DMS153 treated with DMSO at 0.1 percent for 48 hours (cell line): ENCODE measurements at regions not wholly inside any gene's neighbourhood (a gene's known extent, or its start where the extent isn't known, plus 50 kb on each side); places are given as distances from the start of the nearest gene placed in this dataset.

Experiments
- DNase-seq: peaks from one replicate; lab custom pipeline; 2025; ENCODE audit not compliant: unreplicated experiment; lab: John Stamatoyannopoulos, UW

DNA sequence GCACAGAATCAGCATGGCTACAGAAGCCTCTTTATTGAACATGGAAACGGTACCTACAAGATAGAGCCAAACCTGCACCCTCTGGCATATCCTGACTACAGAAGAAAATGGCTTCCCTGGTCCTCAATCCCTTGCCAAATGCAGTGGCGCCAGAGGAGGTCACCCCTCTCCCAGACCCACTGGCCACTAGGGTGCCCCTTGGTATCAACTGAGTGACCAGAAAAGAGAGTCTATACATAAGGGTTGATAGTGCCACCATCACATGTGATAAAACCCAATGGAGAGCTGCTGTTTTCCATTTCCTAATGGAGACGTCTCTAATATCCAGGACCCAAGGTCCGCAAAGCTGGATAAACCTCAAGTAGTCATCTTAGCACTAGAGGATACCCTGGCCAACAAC is 52.7 kb upstream of the ALK start:
- DNase-seq, result no peak

- DNase-seq, result no peak
These were observed 55.9 kb upstream of the ALK start for GRCh38 chr2:29977284-29977683.

DNA sequence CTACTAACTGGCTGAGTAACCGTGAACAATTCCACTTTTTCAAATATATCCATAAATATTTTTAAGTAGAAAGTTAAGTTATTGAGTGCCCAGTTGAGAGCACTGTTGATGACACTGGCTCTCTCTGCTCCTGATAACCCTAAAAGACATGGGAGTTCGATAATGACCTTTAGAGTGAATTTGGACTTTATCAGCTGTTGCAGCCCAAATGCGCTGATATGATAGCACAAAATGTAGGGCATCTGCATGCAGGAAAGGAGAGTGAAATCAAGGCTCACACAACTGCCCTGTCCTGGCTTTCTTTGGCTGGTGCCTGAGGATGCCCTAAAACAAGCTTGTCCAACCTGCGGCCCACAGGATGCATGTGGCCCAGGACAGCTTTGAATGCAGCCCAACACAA is 60.0 kb upstream of the ALK start:
- DNase-seq, result no peak

GRCh38 chr2:29983308-29983707 is 61.9 kb upstream of the ALK start:
- DNase-seq, result no peak

DNA sequence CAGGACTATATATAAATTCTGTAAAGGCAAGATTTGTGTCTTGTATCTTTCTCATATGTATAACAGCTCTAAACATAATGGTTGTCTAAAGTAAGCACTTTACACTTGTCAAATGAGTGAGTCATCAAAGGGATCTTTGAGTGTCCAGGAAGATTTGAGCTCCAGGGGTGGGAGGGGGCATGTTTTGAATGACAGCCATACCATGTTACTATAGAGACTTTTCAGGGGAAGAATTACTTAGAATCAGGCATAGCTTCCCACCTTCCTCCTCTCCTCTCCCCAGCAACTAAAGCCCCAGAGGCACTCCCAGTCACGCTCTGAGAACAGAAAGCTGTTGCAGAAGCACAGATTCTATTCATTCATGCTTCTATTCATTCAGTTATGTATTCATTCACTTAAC is 65.8 kb upstream of the ALK start:
- no peak for DNase-seq

DNA sequence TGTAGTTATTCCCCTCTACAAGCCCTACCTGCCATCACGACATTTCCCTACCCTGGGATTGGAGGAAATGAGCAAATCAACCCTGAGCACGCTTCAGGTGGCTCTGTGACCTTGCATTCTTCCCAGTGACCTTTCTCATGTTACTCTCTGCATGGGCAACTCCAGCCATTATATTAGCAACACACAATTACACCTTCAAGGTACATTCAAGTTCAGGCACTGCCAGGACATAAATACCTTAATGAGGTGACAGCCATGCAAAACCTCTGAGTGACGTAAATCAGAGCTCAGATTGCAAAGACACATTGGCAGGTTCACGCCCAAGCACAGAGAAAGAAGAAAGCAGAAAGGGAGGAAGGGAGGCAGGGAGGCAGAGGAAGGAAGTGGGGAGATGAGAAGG is 68.7 kb upstream of the ALK start:
- no peak for DNase-seq

GRCh38 chr2:29991086-29991485 is 69.7 kb upstream of the ALK start:
- no peak for DNase-seq

- no peak for DNase-seq
These were observed 73.9 kb upstream of the ALK start for GRCh38 chr2:29995241-29995640.

DNA sequence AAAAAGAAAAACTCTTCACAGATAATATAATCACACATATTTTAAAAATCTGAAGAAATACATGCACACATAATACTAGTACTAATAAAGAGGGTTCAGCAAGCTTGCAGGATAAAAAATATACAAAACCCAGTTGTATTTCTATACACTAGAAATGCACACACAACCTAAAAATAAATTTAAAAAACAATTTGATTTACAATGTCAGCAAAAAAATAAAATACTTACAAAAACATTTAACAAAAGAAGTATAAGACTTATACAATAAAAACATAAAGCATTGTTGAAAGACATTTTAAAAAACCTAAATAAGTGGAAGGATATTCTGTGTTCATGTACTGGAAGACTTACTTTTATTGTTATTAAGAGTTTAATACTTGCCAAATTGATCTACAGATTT is 81.7 kb upstream of the ALK start:
- no peak for DNase-seq

- DNase-seq, result no peak
These were observed 101.2 kb upstream of the ALK start for GRCh38 chr2:30022444-30023071.

DNA sequence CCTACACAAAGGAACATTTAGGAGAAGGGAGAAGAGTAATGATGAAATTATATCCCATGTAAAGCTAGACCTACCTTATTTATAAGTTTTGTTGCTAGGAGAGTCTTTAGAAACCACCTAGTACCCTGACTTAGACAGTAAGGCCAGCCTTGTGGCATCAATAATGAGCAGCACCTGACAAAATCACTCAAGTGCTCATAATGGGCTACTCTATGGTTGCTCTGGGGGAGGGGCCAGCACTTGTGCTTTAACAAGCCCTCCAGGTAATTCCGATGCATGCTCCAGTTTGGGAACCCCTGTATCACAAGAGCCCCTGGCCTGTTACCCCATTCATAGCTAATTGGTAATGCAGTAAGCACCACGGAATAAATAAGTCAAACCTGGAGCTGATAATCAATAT is 102.9 kb upstream of the ALK start:
- DNase-seq, result no peak

GRCh38 chr2:30026091-30027055 is 105.0 kb upstream of the ALK start:
- DNase-seq, result no peak

DNA sequence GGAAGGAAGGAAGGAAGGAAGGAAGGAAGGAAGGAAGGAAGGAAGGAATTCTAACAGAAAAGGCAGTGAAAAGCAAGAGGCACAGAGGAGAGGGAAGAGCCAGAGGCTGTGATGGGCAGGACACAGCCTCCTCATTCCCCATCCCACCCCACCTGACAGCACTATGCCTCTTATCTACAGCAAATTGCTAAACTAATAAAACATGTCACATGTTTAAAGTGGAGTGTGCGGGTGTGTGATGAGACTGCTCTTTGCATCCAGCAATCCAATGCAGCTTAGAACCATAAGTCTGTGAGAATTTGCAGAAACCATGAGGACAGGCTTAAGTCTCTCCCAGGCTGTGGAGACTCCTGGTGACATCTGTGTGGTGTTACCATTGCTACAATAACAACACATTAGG is 108.4 kb upstream of the ALK start:
- no peak for DNase-seq

- no peak for DNase-seq
These were observed 109.0 kb upstream of the ALK start for GRCh38 chr2:30030361-30030760.

GRCh38 chr2:30031184-30031583 is 109.8 kb upstream of the ALK start:
- DNase-seq, result no peak

- no peak for DNase-seq
These were observed 112.6 kb upstream of the YPEL5 start for GRCh38 chr2:30034052-30034775.

DNA sequence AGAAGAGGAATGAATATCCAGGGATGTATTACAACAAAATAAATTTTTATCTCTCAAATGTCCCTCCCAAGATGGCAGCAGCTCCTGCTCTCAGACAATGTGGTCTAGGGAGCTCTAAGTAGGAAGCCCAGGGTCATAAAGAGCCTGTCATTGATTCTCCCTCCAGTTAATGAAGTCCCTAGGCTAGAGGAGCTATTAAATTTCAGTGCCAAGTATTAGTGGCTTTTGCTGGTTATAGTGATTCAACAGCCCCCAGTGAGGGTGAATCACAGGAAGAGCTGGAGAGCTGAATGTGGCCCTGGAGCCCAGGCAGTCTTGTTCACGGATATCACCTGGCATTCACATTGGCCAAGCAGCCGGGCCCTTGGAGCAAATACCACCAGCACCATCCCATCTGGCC is 109.8 kb upstream of the YPEL5 start:
- DNase-seq, result no peak

GRCh38 chr2:30038419-30038818 is 108.4 kb upstream of the YPEL5 start:
- no peak for DNase-seq

GRCh38 chr2:30039101-30039500 is 107.7 kb upstream of the YPEL5 start:
- no peak for DNase-seq

GRCh38 chr2:30040147-30040546 is 106.7 kb upstream of the YPEL5 start:
- no peak for DNase-seq

DNA sequence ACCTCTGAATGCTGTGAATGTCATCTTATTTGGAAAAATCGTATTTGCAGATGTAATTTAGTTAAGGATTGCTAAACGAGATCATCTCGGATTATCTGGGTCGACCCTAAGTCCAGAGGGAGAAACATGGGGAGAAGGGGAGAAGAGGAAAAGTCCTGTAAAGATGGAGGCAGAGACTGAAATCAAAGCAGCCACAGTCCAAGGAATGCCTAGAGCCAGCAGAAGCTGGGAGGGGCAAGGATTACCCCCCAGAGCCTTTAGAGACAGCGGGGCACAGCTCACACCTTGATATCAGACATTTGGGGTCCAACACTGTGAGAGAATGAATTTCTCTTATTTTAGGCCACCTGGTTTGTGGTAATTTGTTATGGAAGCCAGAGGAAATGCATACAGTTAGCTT is 104.9 kb upstream of the YPEL5 start:
- no peak for DNase-seq

DNA sequence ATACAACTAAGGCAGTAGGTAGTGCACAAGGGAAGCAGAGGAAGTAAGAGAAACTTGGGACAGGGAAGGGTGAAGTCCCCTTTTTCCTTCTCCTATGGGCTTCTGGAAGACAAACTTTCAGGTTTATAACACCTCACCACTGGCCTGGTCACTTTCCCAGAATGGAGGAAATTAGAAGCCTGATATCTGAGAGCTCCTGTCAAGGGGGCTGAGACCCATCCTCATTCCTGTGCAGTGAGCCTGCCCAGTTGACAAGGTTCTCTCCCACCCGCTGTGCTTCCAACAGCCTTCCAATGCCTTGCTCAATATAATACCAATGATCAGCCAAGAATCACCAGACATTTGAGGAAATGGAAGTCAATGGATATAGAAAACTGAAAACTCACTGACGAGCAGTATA is 100.4 kb upstream of the YPEL5 start:
- no peak for DNase-seq
